Panc1 (cell line): ENCODE measurements at regions not wholly inside any gene's neighbourhood (a gene's known extent, or its start where the extent isn't known, plus 50 kb on each side); places are given as distances from the start of the nearest gene placed in this dataset.

Source experiments
- SIN3A ChIP-seq: IDR thresholded peaks from 2 replicates; pipeline ENCODE4 v1.6.1; 2012; ENCODE audit warnings: low read depth, mild to moderate bottlenecking, low read length, moderate library complexity, borderline replicate concordance; ENCODE audit not compliant: insufficient read depth
- TCF7L2 ChIP-seq: IDR thresholded peaks from 2 replicates; pipeline ENCODE4 v1.6.1; 2011; ENCODE audit warnings: mild to moderate bottlenecking, low read depth, low read length, inconsistent platforms
- TF ChIP-seq, protein P1 (sequence below): fragments of 450-650 bp; IDR thresholded peaks from 2 replicates; pipeline ENCODE4 v1.5.1; 2017; ENCODE audit warnings: mild to moderate bottlenecking
- TF ChIP-seq, protein P2 (sequence below), 2 experiments: IDR thresholded peaks; 2 replicates each; pipeline ENCODE4 v1.6.1; 2011 to 2012; ENCODE audit warnings: low read depth in 2 of 2, control low read depth in 1 of 2, low read length in 1 of 2, mild to moderate bottlenecking in 1 of 2, moderate library complexity in 1 of 2; ENCODE audit not compliant: insufficient read depth in 1 of 2

DNA sequence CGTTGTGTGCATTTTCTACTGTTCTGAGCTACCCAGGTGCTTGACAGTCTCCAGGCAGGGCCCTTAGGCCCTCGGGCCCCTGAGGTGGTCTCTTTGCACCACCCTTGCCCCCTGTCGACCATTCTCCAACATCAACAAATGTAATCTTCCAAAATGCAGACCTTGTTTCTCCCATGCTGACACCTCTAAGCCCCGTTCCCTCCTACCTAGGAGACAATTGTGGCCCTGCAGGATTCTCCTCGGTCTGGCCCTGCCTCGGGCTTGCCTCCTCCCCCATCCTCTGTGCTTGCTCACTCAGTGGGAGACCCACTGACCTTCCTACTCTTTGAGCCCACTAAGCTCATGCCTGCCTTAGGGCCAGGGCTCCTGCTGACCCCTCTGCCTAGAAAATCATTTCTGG lies 104.2 kb upstream of the TARDBP start:
- TF ChIP-seq TCF7L2 = no peak
- TF ChIP-seq, protein P1, sequence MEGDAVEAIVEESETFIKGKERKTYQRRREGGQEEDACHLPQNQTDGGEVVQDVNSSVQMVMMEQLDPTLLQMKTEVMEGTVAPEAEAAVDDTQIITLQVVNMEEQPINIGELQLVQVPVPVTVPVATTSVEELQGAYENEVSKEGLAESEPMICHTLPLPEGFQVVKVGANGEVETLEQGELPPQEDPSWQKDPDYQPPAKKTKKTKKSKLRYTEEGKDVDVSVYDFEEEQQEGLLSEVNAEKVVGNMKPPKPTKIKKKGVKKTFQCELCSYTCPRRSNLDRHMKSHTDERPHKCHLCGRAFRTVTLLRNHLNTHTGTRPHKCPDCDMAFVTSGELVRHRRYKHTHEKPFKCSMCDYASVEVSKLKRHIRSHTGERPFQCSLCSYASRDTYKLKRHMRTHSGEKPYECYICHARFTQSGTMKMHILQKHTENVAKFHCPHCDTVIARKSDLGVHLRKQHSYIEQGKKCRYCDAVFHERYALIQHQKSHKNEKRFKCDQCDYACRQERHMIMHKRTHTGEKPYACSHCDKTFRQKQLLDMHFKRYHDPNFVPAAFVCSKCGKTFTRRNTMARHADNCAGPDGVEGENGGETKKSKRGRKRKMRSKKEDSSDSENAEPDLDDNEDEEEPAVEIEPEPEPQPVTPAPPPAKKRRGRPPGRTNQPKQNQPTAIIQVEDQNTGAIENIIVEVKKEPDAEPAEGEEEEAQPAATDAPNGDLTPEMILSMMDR = no peak
- TF ChIP-seq SIN3A = no peak
- TF ChIP-seq, protein P2, sequence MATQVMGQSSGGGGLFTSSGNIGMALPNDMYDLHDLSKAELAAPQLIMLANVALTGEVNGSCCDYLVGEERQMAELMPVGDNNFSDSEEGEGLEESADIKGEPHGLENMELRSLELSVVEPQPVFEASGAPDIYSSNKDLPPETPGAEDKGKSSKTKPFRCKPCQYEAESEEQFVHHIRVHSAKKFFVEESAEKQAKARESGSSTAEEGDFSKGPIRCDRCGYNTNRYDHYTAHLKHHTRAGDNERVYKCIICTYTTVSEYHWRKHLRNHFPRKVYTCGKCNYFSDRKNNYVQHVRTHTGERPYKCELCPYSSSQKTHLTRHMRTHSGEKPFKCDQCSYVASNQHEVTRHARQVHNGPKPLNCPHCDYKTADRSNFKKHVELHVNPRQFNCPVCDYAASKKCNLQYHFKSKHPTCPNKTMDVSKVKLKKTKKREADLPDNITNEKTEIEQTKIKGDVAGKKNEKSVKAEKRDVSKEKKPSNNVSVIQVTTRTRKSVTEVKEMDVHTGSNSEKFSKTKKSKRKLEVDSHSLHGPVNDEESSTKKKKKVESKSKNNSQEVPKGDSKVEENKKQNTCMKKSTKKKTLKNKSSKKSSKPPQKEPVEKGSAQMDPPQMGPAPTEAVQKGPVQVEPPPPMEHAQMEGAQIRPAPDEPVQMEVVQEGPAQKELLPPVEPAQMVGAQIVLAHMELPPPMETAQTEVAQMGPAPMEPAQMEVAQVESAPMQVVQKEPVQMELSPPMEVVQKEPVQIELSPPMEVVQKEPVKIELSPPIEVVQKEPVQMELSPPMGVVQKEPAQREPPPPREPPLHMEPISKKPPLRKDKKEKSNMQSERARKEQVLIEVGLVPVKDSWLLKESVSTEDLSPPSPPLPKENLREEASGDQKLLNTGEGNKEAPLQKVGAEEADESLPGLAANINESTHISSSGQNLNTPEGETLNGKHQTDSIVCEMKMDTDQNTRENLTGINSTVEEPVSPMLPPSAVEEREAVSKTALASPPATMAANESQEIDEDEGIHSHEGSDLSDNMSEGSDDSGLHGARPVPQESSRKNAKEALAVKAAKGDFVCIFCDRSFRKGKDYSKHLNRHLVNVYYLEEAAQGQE (IDR thresholded peaks at IDR 0.05; ENCODE audit: insufficient read depth in 1 of 2, low read depth in 2 of 2, low read length in 1 of 2) = no peak
